PFSK-1 (cell line): ENCODE measurements at regions not wholly inside any gene's neighbourhood (a gene's known extent, or its start where the extent isn't known, plus 50 kb on each side); places are given as distances from the start of the nearest gene placed in this dataset.

Experiments used
- FOXP2 ChIP-seq: optimal IDR thresholded peaks from 2 replicates; pipeline ENCODE3; 2011; ENCODE audit warnings: borderline replicate concordance, control low read depth, inconsistent platforms; ENCODE audit not compliant: insufficient read depth; ENCODE audit errors: extremely low read length, extremely low read depth
- POLR2AphosphoS5 ChIP-seq: IDR thresholded peaks from 2 replicates; pipeline ENCODE4 v1.6.1; 2012; ENCODE audit warnings: low read depth, mild to moderate bottlenecking, control low read depth, low read length, moderate library complexity
- REST ChIP-seq, 2 experiments: IDR thresholded peaks; 2 replicates each; pipeline versions ENCODE4 v1.6.1 to v1.8.0; 2011 to 2012; ENCODE audit warnings: low read depth in 2 of 2, low read length in 2 of 2, control low read depth in 1 of 2, inconsistent platforms in 1 of 2, mild to moderate bottlenecking in 1 of 2, moderate library complexity in 1 of 2; ENCODE audit not compliant: insufficient read depth in 1 of 2
- SIN3A ChIP-seq: IDR thresholded peaks from 2 replicates; pipeline ENCODE4 v1.6.1; 2012; ENCODE audit warnings: mild to moderate bottlenecking, low read length, moderate library complexity, borderline replicate concordance; ENCODE audit not compliant: insufficient read depth
- TAF1 ChIP-seq: IDR thresholded peaks from 2 replicates; pipeline ENCODE4 v1.6.1; 2012; ENCODE audit warnings: low read length, control low read depth, borderline replicate concordance; ENCODE audit not compliant: insufficient read depth

- TF ChIP-seq REST (IDR thresholded peaks at IDR 0.05; ENCODE audit: insufficient read depth in 1 of 2, low read depth in 2 of 2, low read length in 2 of 2) (no peak), POLR2AphosphoS5 (no peak), TAF1 (peak; percentile 75; the same call in 1 of the 2 replicates), SIN3A (0 out of 2 replicates have a peak, but pooled peaks have one; percentile 66), FOXP2 (no peak)
Observed at GRCh38 chr2:160666154-160667060, 172.8 kb upstream of the RBMS1 start.

GRCh38 chr2:160667811-160668210, 174.2 kb upstream of the RBMS1 start:
- TF ChIP-seq REST (IDR thresholded peaks at IDR 0.05; ENCODE audit: insufficient read depth in 1 of 2, low read depth in 2 of 2, low read length in 2 of 2): no peak
- no peak for TF ChIP-seq FOXP2
- TF ChIP-seq TAF1: no peak

- TF ChIP-seq SIN3A: no peak
- no peak for TF ChIP-seq TAF1
- no peak for TF ChIP-seq POLR2AphosphoS5
- TF ChIP-seq FOXP2: no peak
- no peak for TF ChIP-seq REST (IDR thresholded peaks at IDR 0.05; ENCODE audit: insufficient read depth in 1 of 2, low read depth in 2 of 2, low read length in 2 of 2)
Observed at GRCh38 chr2:160670618-160671017, 177.0 kb upstream of the RBMS1 start.

GRCh38 chr2:160672211-160672610, 178.6 kb upstream of the RBMS1 start:
- no peak for TF ChIP-seq REST (IDR thresholded peaks at IDR 0.05; ENCODE audit: insufficient read depth in 1 of 2, low read depth in 2 of 2, low read length in 2 of 2)
- no peak for TF ChIP-seq SIN3A
- no peak for TF ChIP-seq FOXP2
- no peak for TF ChIP-seq TAF1
- no peak for TF ChIP-seq POLR2AphosphoS5
